GM19438 (cell line): ENCODE measurements at regions not wholly inside any gene's neighbourhood (a gene's known extent, or its start where the extent isn't known, plus 50 kb on each side); places are given as distances from the start of the nearest gene placed in this dataset.
A peak's percentile ranks its signal among the peaks of the same experiment; 100 is the strongest.
"Not testable (repeated sequence)": the region's sequence is repeated elsewhere in the genome, so short reads cannot be mapped to it uniquely, and the experiment has no call there.

Source experiments
- ATAC-seq: cut with Tn5 transposase; IDR thresholded peaks from one replicate; pipeline ENCODE4 v1.9.1; 2021; ENCODE audit warnings: low read depth; ENCODE audit not compliant: unreplicated experiment

DNA sequence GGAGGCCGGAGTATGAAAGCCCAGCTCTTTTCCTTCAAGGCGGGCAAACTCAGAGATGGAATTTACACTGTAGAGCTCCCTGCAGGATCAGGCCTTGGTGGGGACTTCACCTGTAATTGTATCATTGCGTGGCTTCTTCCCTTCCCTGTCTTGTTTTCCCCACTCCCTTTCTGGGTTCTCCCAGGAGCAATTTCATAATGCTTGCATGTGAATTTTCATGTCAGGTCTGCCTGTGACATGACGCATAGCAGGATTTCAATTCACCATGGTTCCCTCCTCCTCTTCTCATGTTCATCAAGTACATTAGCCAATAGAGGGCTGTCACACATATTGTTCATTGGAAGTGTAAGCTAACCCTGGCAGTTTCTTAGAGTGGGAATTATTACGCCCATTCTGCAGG, 197.7 kb downstream of the RPS24 start:
- ATAC-seq, result no peak

DNA sequence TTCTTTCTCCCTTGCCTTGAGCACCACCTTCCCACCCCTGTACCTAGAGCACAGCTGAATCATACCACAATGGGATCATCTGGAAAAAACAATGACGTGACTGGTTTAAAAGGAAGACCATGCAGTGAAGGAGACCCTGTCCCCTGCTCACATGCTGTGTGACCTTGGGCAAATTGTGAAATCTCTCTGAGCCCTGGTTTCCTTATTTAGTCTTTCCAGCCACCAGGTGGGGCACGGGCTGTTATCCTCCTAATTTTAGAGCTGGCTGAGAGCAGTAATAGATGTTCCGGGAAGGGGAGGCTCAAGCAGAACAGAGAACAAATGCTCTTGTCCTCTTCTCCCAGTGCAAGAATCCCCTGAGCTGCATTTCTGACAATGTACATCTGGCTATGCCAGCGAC, 198.3 kb downstream of the RPS24 start:
- ATAC-seq, result no peak

DNA sequence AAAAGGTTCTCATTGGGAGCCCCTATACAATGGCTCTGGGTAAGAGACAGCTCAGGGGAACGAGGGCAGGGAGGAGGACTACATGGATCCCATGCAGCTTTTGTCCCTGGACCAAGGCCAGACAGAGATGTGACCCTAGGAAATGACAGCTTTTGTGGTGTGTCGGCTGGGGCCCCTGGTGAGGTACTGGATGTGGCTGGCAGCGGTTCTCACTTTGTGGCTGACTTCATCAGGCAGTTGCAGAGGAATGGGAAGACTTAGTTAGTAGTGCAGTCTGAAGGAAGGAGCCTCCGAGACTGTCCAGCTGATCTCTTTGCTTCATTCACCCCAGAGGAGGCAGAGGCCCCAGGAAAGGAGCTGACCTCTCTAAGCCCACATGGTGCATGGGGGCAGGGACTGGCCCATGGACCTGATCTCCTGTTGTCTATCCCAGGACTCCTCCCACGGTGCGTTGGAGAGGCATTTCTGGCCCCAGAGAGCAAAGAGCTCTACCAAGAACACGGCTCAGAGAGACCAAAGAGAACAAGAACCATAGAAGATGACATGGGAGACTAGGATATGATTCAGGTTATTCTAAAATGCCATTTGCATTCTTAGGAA, 202.9 kb downstream of the RPS24 start:
- ATAC-seq, result no peak

DNA sequence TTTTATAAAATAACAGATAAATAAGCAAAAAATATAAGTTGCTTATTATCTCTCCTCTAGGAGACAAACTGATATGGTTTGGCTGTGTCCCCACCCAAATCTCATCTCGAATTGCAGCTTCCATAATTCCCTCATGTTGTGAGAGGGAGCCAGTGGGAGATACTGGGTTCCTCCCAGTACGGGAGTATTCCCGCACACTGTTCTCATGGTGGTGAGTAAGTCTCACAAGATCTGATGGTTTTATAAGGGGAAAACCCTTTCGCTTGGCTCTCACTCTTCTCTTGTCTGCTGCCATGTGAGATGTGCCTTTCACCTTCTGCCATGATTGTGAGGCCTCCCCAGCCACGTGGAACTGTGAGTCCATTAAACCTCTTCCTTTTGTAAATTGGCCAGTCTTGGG, 204.3 kb downstream of the RPS24 start:
- not testable (repeated sequence) for ATAC-seq

DNA sequence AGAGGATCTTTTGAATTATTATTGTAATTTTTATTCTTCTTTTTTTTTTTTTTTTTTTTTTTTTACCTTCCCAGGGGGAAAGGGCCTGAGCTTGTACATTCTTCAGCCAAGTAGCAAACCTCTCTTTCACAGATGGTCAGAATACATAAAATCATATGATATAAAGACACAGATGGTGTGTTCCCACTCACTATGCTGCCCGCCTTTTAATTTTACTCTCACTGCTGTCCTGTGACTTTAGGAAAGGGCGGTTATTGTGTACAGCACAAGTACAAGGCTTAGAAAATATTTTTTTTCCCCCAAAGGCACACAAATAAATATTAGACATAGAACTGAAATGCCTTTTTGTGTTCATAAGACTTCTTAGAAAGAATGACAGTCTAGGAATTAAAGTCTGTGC, 213.6 kb downstream of the RPS24 start:
- ATAC-seq, result no peak

DNA sequence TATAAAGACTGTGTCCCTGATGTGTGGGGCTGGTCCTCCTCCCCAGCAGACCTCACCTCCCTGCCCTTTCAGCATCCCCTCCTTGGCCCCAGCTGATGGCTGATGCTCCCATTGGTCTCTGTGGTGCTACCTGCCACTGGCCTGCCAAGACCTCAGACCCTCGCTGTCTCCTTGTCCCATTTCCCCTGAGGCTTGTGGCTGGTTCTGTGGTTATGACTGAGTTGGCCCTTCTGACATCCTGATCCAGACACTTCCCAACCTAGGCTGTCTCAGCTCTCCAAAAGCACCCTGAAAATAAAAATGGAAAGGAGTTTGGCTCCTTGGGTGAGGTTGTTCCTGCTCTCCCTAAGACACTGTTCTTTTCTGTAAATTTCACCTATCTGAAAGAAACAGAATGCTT, 214.2 kb downstream of the RPS24 start:
- ATAC-seq, result no peak

DNA sequence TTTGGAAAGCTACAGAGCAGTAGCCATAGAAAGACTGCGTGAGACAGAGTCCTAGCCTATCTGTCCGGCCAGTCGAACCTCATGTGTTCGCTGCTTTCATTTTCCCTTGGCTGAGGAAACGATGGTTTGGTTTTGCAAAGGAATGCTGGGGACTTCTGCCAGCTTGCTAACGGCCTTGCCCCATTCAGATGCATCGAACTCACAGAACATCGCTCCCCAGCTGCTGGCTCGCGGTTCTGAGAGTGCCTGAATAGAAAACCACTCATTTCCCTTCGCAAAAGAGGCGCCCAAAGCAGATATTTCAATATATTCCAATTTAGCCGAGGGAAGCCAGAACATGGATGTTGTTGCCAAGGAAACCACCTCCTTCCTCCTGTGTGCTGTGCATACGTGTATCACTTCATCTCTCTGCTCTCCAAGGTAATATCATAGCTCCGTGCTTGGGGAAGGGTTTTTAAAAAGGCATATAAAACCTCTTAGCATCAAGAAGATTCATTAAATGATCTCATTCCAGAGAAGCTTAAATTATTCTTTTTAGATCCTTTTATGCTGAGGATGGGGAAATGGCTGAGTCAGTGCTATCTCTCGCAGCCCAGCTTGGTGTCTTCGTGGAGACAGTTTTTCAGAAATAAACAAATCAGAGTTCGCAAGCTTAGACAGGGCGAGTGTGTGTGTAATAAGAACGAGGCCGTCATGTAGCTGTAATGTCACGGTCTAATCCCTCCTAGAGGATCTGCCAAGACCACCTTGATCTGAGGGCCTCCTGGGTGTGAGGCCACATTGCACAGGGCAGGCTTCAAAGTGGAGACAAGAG, 215.2 kb downstream of the RPS24 start:
- no peak for ATAC-seq

DNA sequence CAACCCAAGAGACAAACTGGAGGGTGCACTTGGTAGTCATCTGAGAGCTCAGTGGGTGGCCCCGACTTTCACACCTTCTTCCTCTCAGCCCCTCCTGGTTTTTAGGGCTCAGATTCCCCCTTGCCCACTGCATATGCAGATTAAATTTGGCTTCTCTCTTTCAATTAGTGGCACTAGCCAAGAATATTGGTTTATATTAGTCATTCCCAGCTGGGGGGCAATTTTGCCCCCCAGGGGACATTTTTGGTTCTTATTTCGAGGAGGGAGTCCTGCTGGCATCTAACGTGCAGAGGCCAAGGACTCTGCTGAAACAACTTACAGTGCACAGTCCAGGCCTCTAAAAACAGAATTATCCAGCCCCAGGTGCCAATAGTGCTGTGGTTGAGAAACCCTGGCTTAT, 216.0 kb downstream of the RPS24 start:
- ATAC-seq, result no peak

DNA sequence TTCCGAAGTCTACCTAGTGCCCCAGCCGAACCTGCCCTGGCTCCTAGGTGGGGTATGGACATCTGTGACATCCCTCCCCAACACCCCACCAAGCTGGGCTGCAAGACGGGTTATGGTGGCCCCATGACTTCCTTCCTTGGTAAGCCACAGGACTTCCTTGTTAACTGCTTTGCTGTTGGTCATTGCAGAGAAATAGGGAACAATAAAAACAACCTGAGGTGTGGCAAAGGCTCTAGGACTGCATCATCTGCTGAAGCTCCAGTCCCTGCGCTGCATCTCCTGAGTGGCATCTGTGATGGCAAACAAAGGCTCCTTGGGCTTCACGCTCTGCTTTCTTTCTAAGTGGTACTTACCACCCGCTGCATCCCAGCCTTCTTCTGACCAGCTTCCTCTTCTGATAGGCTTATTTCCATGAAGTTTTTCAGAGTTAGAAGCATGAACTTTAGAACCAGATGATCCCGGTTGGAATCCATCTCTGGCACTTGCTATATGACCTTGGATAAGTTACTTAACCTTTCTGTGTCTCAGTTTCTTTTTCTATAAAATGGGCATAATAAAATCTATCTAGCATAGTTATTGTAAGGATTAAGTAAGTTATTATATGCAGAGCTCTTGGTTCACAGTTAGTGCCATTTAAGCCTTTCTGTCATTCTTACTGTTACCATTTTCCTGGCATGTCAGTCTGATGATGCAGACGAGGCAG, 216.8 kb downstream of the RPS24 start:
- peak; percentile 69 for ATAC-seq

DNA sequence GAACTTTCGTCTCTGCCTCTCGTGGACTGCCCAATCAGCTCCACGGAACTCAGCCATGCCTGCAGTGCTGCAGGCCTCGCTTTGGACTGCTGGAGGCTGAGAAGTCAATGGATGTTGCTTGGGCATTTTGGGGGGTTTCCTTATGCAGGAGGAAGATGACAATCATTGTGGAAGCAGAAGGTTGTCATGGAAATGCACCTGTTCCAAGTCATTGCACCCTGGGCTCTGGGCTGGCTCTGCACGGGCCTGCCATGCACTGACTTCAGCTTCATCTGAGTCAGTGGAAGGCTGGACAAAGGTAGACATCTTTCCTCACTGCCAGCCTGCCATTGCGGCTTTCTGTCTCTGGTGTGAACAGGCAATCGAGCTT, 217.3 kb downstream of the RPS24 start:
- no peak for ATAC-seq

DNA sequence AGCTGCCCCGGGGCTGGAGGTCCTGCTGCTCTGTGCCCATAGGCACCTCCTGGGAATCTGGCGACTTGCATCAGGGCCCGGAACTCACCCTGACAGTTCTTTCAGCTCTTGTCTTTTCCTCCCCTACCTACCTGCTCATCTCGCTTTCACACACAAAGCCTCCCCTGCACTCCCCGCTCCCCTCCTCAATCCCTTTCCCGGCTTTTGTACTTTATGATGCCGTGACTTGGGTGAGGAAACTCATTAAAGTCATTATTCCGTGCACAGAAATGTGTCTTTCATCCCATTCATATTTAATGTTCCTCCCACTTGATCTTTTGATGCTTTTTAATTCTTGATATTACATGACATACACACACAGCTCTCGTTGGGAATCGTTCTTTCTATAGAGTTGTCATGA, 218.6 kb downstream of the RPS24 start:
- no peak for ATAC-seq

DNA sequence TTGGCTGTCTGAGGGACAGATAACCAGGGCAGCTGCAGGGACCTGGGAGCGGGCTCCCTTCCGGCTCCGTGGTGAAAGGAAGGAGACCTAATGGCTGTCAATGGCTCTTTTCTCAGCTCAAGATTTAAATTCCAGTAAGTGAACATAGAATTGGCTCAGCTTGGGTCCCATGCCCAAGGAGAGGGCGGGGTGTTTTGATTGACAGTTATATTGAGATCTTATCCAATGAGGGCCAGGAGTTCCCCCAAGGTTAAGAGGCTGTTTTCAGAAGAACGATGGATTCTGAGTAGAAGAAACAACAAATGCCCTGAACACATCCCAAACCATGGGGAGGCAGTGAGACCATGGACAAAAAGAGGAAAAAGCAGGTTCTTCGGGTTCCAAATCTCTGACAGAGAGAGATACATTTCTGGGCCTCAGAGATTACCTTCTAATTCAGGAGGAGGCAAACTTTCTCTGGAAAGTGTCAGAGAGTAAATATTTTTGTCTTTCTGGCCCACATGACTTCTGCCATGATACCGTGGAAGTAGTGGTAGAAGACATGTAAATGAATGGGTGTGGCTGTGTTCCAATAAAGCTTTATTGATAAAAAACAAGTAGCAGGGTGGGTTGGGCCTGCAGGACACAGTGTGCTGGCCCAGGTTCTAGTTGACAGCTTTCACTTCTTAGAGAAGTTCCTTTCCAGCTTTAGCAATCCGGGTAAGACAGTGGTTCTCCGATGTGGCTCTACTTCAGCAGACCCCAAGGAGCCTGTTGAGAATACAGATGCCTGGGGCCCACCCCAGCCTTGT, 219.6 kb downstream of the RPS24 start:
- no peak for ATAC-seq

DNA sequence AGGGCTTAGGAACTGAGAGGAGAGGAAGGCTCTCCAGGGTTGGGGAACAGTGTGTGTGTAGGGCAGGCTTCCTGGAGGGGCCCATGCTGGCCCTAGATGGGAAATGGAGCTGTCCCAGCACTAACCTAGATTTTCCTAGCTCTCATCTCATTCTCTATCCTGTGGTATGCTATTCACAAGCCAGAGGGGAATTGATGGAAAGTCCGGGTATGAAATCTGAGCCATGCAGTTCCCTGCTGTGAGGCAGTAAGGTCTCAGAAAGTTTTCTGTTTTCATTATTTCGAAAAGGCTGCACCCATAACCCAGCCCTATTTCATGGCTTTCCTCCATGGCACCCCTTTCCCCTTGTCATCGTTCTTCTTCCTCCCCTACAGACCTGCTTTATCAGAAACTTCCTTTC, 220.3 kb downstream of the RPS24 start:
- ATAC-seq, result no peak

DNA sequence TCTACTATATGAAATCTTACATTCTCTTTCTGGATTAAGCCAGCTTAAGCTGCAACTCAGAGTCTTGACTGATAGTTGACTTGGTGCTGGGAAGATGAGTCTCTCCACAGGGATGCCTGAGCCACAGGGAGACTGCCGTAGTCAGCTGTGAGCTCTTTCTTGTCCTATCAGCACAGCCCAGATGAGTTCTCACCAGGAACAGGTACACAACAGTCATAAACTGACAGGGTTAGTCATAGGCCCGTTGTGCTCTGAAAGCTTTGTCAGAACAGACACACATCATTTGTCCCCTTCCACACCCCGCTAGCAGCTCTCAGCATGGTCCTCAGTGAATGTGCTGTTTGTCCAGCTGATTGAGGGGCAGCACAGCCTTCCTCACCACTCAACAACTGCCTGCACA, 221.6 kb downstream of the RPS24 start:
- no peak for ATAC-seq

DNA sequence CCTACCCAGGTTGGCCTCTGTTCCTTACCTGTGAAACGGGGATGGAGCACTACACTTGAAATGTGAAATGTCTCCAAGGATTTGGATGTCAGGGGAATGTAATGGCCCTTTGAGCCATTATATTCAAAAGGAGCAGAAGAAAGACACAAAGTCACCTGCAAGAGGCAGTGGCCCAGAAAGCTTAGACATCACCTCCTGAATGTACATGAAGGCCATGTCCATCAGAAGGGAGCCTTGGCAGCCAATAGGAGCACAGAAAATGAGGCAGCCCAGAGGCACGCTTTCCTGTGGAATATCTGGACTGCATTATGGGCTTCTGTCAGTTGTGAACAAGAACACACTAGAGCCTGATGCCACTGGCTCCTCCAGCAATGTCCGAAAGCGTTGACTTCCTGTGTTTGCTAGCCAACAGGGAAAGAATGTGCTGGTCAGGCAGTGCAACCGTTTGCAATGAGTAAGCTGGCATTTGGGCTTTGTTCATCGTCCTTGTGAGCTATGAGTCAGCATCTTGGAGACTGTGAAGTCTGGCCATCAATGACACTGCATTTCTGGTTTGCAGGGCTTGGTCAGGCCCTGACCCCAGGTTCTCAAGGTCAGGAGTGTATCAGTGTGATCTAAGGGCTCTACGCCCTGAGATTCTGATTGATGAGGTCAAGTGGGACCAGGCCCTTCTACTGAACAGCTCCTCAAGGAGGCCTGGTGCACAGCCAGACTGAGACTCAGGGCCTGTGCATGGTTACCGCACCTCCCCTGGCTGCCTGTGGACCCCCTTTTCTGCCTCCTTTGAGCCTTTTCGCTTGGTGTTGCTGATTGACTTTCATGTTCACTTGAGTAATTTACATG, 222.4 kb downstream of the RPS24 start:
- no peak for ATAC-seq

DNA sequence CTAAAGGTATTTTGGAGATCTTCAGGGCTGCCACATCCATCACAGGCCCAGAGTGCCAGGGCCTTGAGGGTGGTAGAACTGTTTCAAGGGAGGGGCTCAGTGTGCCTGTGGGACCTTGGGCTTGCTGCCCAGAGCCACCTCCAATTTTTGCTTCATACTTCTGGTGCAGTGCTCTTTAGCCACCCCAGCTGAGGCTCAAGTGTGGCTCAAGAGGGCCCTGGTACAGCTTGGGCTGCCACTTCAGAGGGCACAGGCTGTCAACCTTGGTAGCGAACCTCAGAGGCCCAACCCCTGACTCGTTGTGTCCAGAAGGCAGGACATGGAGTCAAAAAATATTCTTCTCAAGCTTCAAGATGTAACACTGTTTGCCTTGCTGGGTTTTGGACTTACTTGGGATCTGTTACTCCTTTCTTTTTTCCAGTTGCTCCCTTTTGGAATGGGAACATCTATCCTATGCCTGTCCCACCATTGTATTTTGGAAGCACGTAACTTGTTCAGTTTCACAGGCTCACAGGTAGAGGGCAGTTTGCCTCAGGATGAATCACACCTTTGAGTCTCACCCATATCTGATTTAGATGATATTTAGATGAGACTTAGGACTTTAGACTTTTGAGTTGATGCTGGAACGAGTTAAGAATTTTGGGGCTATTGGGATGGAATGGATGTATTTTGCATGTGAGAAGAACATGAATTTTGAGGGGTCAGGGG, 224.8 kb downstream of the RPS24 start:
- ATAC-seq, result no peak

DNA sequence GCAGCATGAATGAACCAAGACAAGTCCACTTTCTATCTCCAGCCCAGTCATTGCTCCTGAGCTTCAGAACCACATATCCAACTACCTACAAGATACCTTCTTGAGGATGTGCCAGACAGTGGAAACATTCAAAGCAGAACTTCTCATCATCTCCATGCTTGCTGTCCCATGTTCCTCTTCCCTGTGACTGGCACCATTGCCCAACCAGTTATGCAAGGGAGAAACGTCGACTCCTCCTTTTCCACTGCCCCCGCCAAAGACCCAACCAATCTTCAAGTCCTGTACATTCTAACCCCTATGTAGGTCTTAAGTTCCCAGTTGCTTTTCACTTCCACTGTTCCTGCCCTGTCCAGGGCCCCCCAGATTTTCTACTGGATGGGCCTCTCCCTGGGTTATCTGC, 225.7 kb downstream of the RPS24 start:
- ATAC-seq, result no peak

DNA sequence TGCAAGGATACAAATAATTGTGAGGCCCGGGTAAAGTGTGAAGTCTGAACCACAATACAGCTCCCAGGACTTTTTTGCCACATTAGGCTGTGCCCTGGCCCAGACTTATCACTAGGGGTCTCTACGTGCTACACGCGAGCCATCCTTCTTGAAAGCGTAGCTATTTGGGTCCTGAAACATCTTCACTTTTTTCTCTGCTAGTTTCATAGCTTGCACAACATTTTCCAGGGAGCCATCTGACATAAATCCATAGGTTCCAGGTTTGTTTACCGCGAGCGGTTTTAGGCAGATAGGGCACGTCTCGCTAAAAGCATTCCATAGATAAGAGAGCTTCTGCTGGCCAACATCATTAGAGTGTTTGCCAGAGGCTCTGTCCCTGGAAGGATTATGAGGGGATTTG, 226.5 kb downstream of the RPS24 start:
- no peak for ATAC-seq

DNA sequence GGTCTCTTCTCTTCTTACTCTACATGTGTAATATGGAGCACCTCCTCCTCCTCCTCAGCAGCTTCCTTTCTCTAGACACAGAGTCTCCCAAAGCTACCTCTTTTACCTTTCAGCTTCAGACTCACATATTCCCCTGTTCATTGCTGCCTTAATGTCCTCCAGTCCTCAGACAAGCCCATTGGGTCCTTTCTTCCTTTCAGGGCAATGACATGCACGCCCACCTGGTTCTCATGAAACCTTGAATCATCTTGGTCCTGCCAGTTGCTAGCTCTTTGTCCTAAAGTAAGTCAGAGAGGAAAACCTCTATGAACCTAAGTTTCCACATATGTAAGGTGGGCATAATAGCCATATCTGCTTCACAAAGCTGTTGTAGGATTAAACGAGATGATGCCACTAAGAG, 227.0 kb downstream of the RPS24 start:
- ATAC-seq, result no peak

DNA sequence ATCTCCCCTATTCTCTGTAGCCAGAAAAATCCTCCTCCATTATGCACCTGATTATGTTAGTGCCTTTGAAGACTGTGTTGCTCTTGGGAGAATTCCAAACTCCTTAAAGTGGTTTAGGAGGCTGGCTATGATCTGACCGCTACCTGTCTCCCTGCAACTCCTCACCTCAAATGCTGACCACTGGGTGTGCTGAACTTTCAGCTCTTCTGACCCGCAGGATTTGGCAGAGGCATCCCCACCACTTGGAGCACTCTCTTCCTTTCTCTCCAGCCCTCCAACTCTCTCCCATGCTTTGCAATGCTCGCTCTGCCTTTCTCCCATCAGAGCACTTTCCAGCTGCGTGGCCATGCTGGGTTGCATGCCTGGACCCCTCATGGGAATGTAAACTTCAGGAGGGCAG, 227.6 kb downstream of the RPS24 start:
- ATAC-seq, result no peak
